WTC11 (cell line): ENCODE measurements at regions not wholly inside any gene's neighbourhood (a gene's known extent, or its start where the extent isn't known, plus 50 kb on each side); places are given as distances from the start of the nearest gene placed in this dataset.
A peak's percentile ranks its signal among the peaks of the same experiment; 100 is the strongest.

Source experiments
- ATAC-seq: fragments of 200-7000 bp; cut with Tn5 transposase; 2 replicates; pipeline ENCODE4 v1.10.0; 2021; ENCODE audit warnings: mild to moderate bottlenecking, moderate library complexity
- CTCF ChIA-PET: fragments of 300-600 bp; sonication (Branson Sonifier 250); formaldehyde crosslinking; loops from one replicate; lab custom pipeline; 2021; ENCODE audit warnings: antibody characterized with exemption; lab: Charles Lee
- POLR2A ChIA-PET: fragments of 350-600 bp; sonication (Branson Sonifier 250); formaldehyde crosslinking; loops from one replicate; lab custom pipeline; 2021; ENCODE audit warnings: antibody characterized with exemption; lab: Charles Lee
- DNase-seq: peaks from one replicate; pipeline ENCODE4 v3.0.0; 2021; ENCODE audit warnings: low spot score
- H3K27ac Mint-ChIP-seq: 2 replicates; pipeline ENCODE4 v1.8.0; 2021; ENCODE audit warnings: mixed read lengths
- H3K27me3 Mint-ChIP-seq: 2 replicates; pipeline ENCODE4 v1.8.0; 2021; ENCODE audit warnings: low read depth, mild to moderate bottlenecking, moderate library complexity, mixed read lengths
- H3K36me3 Mint-ChIP-seq: 2 replicates; pipeline ENCODE4 v1.8.0; 2021; ENCODE audit warnings: mixed read lengths
- H3K4me1 Mint-ChIP-seq: 2 replicates; pipeline ENCODE4 v1.8.0; 2022; ENCODE audit warnings: mixed read lengths
- H3K4me3 Mint-ChIP-seq: 2 replicates; pipeline ENCODE4 v1.8.0; 2021; ENCODE audit warnings: mild to moderate bottlenecking, moderate library complexity, mixed read lengths
- H3K9me3 Mint-ChIP-seq: 2 replicates; pipeline ENCODE4 v1.8.0; 2021; ENCODE audit warnings: mixed read lengths
- AR ChIP-seq: fragments of 250-450 bp; sonication (Bioruptor Pico); IDR thresholded peaks from 2 replicates; pipeline ENCODE4 v1.9.0; 2021; ENCODE audit warnings: mild to moderate bottlenecking
- ARID4B ChIP-seq: sonication (generic); formaldehyde crosslinking; IDR thresholded peaks from 2 replicates; pipeline ENCODE4 v1.8.0; 2023; ENCODE audit warnings: missing genetic modification reagents, mild to moderate bottlenecking, borderline replicate concordance
- E2F1 ChIP-seq: sonication (generic); formaldehyde crosslinking; IDR thresholded peaks from 2 replicates; pipeline ENCODE4 v1.8.0; 2022; ENCODE audit warnings: mild to moderate bottlenecking, missing genetic modification reagents
- ERG ChIP-seq: fragments of 250-450 bp; sonication (Bioruptor Pico); IDR thresholded peaks from 2 replicates; pipeline ENCODE4 v1.8.0; 2021; ENCODE audit warnings: mild to moderate bottlenecking
- FOXP4 ChIP-seq: sonication (generic); formaldehyde crosslinking; IDR thresholded peaks from 2 replicates; pipeline ENCODE4 v1.8.0; 2022; ENCODE audit warnings: mild to moderate bottlenecking, missing genetic modification reagents
- GRHL2 ChIP-seq: fragments of 250-450 bp; sonication (Bioruptor Pico); IDR thresholded peaks from 2 replicates; pipeline ENCODE4 v1.8.0; 2022; ENCODE audit warnings: mild to moderate bottlenecking, moderate library complexity; ENCODE audit not compliant: insufficient replicate concordance, severe bottlenecking
- HMGA2 ChIP-seq: fragments of 250-450 bp; sonication (Bioruptor Pico); IDR thresholded peaks from 2 replicates; pipeline ENCODE4 v1.4.0; 2021; ENCODE audit warnings: mild to moderate bottlenecking, moderate library complexity
- IRF1 ChIP-seq: sonication (generic); formaldehyde crosslinking; IDR thresholded peaks from 2 replicates; pipeline ENCODE4 v1.8.0; 2023; ENCODE audit warnings: missing genetic modification reagents
- IRF2 ChIP-seq: sonication (generic); formaldehyde crosslinking; IDR thresholded peaks from 2 replicates; pipeline ENCODE4 v1.8.0; 2022; ENCODE audit warnings: low read depth, missing genetic modification reagents, borderline replicate concordance
- NR2C2 ChIP-seq: sonication (generic); formaldehyde crosslinking; IDR thresholded peaks from 2 replicates; pipeline ENCODE4 v1.8.0; 2022; ENCODE audit warnings: mild to moderate bottlenecking, missing genetic modification reagents
- USF2 ChIP-seq: sonication (generic); formaldehyde crosslinking; IDR thresholded peaks from 2 replicates; pipeline ENCODE4 v1.8.1; 2023; ENCODE audit warnings: mild to moderate bottlenecking, missing genetic modification reagents, moderate library complexity
- ZBTB43 ChIP-seq: sonication (generic); formaldehyde crosslinking; IDR thresholded peaks from 2 replicates; pipeline ENCODE4 v1.8.1; 2023; ENCODE audit warnings: mild to moderate bottlenecking, missing genetic modification reagents
- ZNF671 ChIP-seq: fragments of 250-450 bp; sonication (Bioruptor Pico); IDR thresholded peaks from 2 replicates; pipeline ENCODE4 v1.8.0; 2021; ENCODE audit warnings: mild to moderate bottlenecking

GRCh38 chr15:89409184-89410038 is 74.8 kb upstream of the POLG start:
- H3K36me3 Mint-ChIP-seq: no peaks in the 10 kb centered on the region
- no peak overlapping the region for H3K27ac Mint-ChIP-seq
- TF ChIP-seq GRHL2 (CRISPR knock-in tag) (no peak), ZBTB43 (CRISPR knock-in tag) (0 out of 2 replicates have a peak, but pooled peaks have one; percentile 25), HMGA2 (no peak)
- no peak for ATAC-seq
- peaks cover 100% of the 10 kb centered on the region for H3K27me3 Mint-ChIP-seq
- ChIA-PET CTCF (interaction anchor here (1.0 to 3.3 kb wide), 6 partner anchors 7 to 31 kb away, joined by 3 to 19 read pairs (median 8); no protein-coding TSS in a partner anchor), POLR2A (interaction anchor here (1.0 kb wide), 1 partner anchor 41 kb away, joined by 3 read pairs; no protein-coding TSS in a partner anchor)
- H3K4me1 Mint-ChIP-seq: peaks cover 66% of the 10 kb centered on the region
- no peaks in the 10 kb centered on the region for H3K9me3 Mint-ChIP-seq
- peak overlapping the region; percentile 56 for H3K4me3 Mint-ChIP-seq
- peak; percentile 44 for DNase-seq

GRCh38 chr15:89408372-89409183 is 74.0 kb upstream of the POLG start:
- ChIA-PET CTCF (interaction anchor here (0.8 to 3.3 kb wide), 9 partner anchors 8 to 31 kb away, joined by 3 to 19 read pairs (median 5); no protein-coding TSS in a partner anchor), POLR2A (interaction anchor here (0.6 to 1.0 kb wide), 2 partner anchors 40 to 62 kb away, joined by 3 read pairs; no protein-coding TSS in a partner anchor)
- DNase-seq: no peak
- no peaks in the 10 kb centered on the region for H3K36me3 Mint-ChIP-seq
- H3K4me1 Mint-ChIP-seq: peaks cover 66% of the 10 kb centered on the region
- H3K9me3 Mint-ChIP-seq: no peaks in the 10 kb centered on the region
- peak overlapping the region; percentile 67 for H3K4me3 Mint-ChIP-seq
- peaks cover 100% of the 10 kb centered on the region for H3K27me3 Mint-ChIP-seq
- no peak for ATAC-seq
- no peak overlapping the region for H3K27ac Mint-ChIP-seq
- TF ChIP-seq ERG (CRISPR knock-in tag) (no peak), NR2C2 (CRISPR knock-in tag) (no peak), FOXP4 (CRISPR knock-in tag) (no peak), ARID4B (CRISPR knock-in tag) (no peak), IRF2 (CRISPR knock-in tag) (no peak), GRHL2 (CRISPR knock-in tag) (no peak), AR (CRISPR knock-in tag) (no peak), USF2 (CRISPR knock-in tag) (no peak), E2F1 (CRISPR knock-in tag) (no peak), IRF1 (CRISPR knock-in tag) (no peak), ZNF671 (CRISPR knock-in tag) (no peak)
